NCI-H82 (cell line): ENCODE measurements at regions not wholly inside any gene's neighbourhood (a gene's known extent, or its start where the extent isn't known, plus 50 kb on each side); places are given as distances from the start of the nearest gene placed in this dataset.
"Not testable (repeated sequence)": the region's sequence is repeated elsewhere in the genome, so short reads cannot be mapped to it uniquely, and the experiment has no call there.

ENCODE experiments used
- DNase-seq: peaks from one replicate; lab custom pipeline; 2025; lab: John Stamatoyannopoulos, UW

GRCh38 chr12:42030588-42030987 lies 114.1 kb downstream of the GXYLT1 start:
- no peak for DNase-seq

- DNase-seq = no peak
These were observed 117.1 kb downstream of the GXYLT1 start for GRCh38 chr12:42027546-42027945.

GRCh38 chr12:42024495-42024830 lies 120.2 kb downstream of the GXYLT1 start:
- DNase-seq = no peak

- peak; percentile 80 for DNase-seq
These were observed 120.8 kb downstream of the GXYLT1 start for GRCh38 chr12:42023733-42024494.

- not testable (repeated sequence) for DNase-seq
These were observed 122.7 kb downstream of the GXYLT1 start for GRCh38 chr12:42021937-42022336.

- DNase-seq = no peak
These were observed 123.2 kb downstream of the GXYLT1 start for GRCh38 chr12:42021469-42021868.

GRCh38 chr12:42020226-42020625 lies 124.4 kb downstream of the GXYLT1 start:
- DNase-seq = no peak

GRCh38 chr12:42019746-42020145 lies 124.9 kb downstream of the GXYLT1 start:
- DNase-seq = no peak

- no peak for DNase-seq
These were observed 127.6 kb downstream of the GXYLT1 start for GRCh38 chr12:42017051-42017450.

- DNase-seq = no peak
These were observed 129.6 kb downstream of the GXYLT1 start for GRCh38 chr12:42015051-42015461.

- not testable (repeated sequence) for DNase-seq
These were observed 132.2 kb downstream of the GXYLT1 start for GRCh38 chr12:42012501-42012900.

- no peak for DNase-seq
These were observed 134.0 kb downstream of the GXYLT1 start for GRCh38 chr12:42010715-42011114.

GRCh38 chr12:42010257-42010656 lies 134.4 kb downstream of the GXYLT1 start:
- DNase-seq = no peak

- DNase-seq = no peak
These were observed 135.7 kb downstream of the GXYLT1 start for GRCh38 chr12:42008996-42009395.

- DNase-seq = peak; percentile 89
These were observed 141.6 kb downstream of the GXYLT1 start for GRCh38 chr12:42003031-42003430.

GRCh38 chr12:42002563-42002962 lies 142.1 kb downstream of the GXYLT1 start:
- DNase-seq = peak; percentile 23

GRCh38 chr12:41998436-41998835 lies 146.2 kb downstream of the GXYLT1 start:
- DNase-seq = no peak

- DNase-seq = peak; percentile 45
These were observed 151.4 kb downstream of the GXYLT1 start for GRCh38 chr12:41993283-41993682.

- DNase-seq = no peak
These were observed 151.9 kb downstream of the GXYLT1 start for GRCh38 chr12:41992692-41993215.

GRCh38 chr12:41992022-41992421 lies 152.7 kb downstream of the GXYLT1 start:
- no peak for DNase-seq

- DNase-seq = no peak
These were observed 156.0 kb downstream of the GXYLT1 start for GRCh38 chr12:41988715-41989114.

- DNase-seq = not testable (repeated sequence)
These were observed 158.2 kb downstream of the GXYLT1 start for GRCh38 chr12:41986513-41986912.

- DNase-seq = no peak
These were observed 160.8 kb downstream of the GXYLT1 start for GRCh38 chr12:41983856-41984255.

- no peak for DNase-seq
These were observed 161.3 kb downstream of the GXYLT1 start for GRCh38 chr12:41983394-41983793.
